ENCODE measurements at regions not wholly inside any gene's neighbourhood (a gene's known extent, or its start where the extent isn't known, plus 50 kb on each side); places are given as distances from the start of the nearest gene placed in this dataset.

- Histone ChIP-seq H3K27me3 (ENCODE audit: control insufficient read depth in 2 of 2, insufficient read depth in 2 of 2, low read length in 2 of 2) (no peaks in the 10 kb centered on the region), H2AFZ (ENCODE audit: insufficient read depth, low read depth, low read length, poor library complexity, severe bottlenecking) (no peak overlapping the region), H3K27ac (ENCODE audit: low read depth in 1 of 2, low read length in 2 of 2) (no peak overlapping the region), H3K9me3 (replicated peaks in 1 of 2; ENCODE audit: control insufficient read depth in 1 of 2, insufficient read depth in 1 of 2, low read length in 2 of 2) (peaks cover 42 to 53% of the 10 kb centered on the region in 2 donors), H3K9ac (ENCODE audit: insufficient read depth, low read length, poor library complexity, severe bottlenecking) (no peak overlapping the region), H3K4me2 (replicated peaks; ENCODE audit: extremely low read depth, low read length, poor library complexity, severe bottlenecking) (no peak overlapping the region), H3K4me1 (ENCODE audit: control insufficient read depth in 1 of 2, insufficient read depth in 2 of 2, low read length in 2 of 2) (no peaks in the 10 kb centered on the region), H4K20me1 (ENCODE audit: insufficient read depth, low read length) (no peaks in the 10 kb centered on the region), H3K36me3 (replicated peaks in 1 of 2; ENCODE audit: control insufficient read depth in 1 of 2, insufficient read depth in 2 of 2, low read length in 2 of 2) (no peaks in the 10 kb centered on the region), H3K79me2 (ENCODE audit: insufficient read depth, low read length) (no peaks in the 10 kb centered on the region), H3K4me3 (replicated peaks in 1 of 3; ENCODE audit: low read depth in 2 of 3, low read length in 3 of 3) (no peak overlapping the region)
- H3K4me1 Mint-ChIP-seq: no peaks in the 10 kb centered on the region
- no peak overlapping the region for H3K4me3 Mint-ChIP-seq
- no peaks in the 10 kb centered on the region for H3K36me3 Mint-ChIP-seq
- peaks cover 21 to 59% (median 34%) of the 10 kb centered on the region in 7 donors for H3K9me3 Mint-ChIP-seq
- peaks cover 1 to 2% (median 2%) of the 10 kb centered on the region in 3 donors for H3K27me3 Mint-ChIP-seq (ENCODE audit: low read depth in 3 of 3)
- intact Hi-C loops (cut with micrococcal nuclease): no loop called here
- DNase-seq: no peak
- no peak for TF ChIP-seq CTCF (IDR thresholded peaks at IDR 0.05)
- no peak overlapping the region for H3K27ac Mint-ChIP-seq
- no CpG with 5 or more reads among the region's 6 CpGs for WGBS (ENCODE audit: insufficient coverage)
These were observed 295.3 kb downstream of the SOX9 start for GRCh38 chr17:72416054-72416675.

- intact Hi-C loops (cut with micrococcal nuclease): no loop called here
- Histone ChIP-seq H3K79me2 (ENCODE audit: insufficient read depth, low read length) (no peaks in the 10 kb centered on the region), H3K4me2 (replicated peaks; ENCODE audit: extremely low read depth, low read length, poor library complexity, severe bottlenecking) (no peak overlapping the region), H3K27me3 (ENCODE audit: control insufficient read depth in 2 of 2, insufficient read depth in 2 of 2, low read length in 2 of 2) (no peaks in the 10 kb centered on the region), H3K27ac (ENCODE audit: low read depth in 1 of 2, low read length in 2 of 2) (no peak overlapping the region), H3K4me3 (replicated peaks in 1 of 3; ENCODE audit: low read depth in 2 of 3, low read length in 3 of 3) (no peak overlapping the region), H3K9me3 (replicated peaks in 1 of 2; ENCODE audit: control insufficient read depth in 1 of 2, insufficient read depth in 1 of 2, low read length in 2 of 2) (peaks cover 42 to 53% of the 10 kb centered on the region in 2 donors), H4K20me1 (ENCODE audit: insufficient read depth, low read length) (no peaks in the 10 kb centered on the region), H3K36me3 (replicated peaks in 1 of 2; ENCODE audit: control insufficient read depth in 1 of 2, insufficient read depth in 2 of 2, low read length in 2 of 2) (no peaks in the 10 kb centered on the region), H3K9ac (ENCODE audit: insufficient read depth, low read length, poor library complexity, severe bottlenecking) (no peak overlapping the region), H2AFZ (ENCODE audit: insufficient read depth, low read depth, low read length, poor library complexity, severe bottlenecking) (no peak overlapping the region), H3K4me1 (ENCODE audit: control insufficient read depth in 1 of 2, insufficient read depth in 2 of 2, low read length in 2 of 2) (no peaks in the 10 kb centered on the region)
- no peaks in the 10 kb centered on the region for H3K4me1 Mint-ChIP-seq
- H3K27me3 Mint-ChIP-seq (ENCODE audit: low read depth in 3 of 3): peaks cover 1 to 4% (median 2%) of the 10 kb centered on the region in 3 donors
- no peak overlapping the region for H3K4me3 Mint-ChIP-seq
- H3K27ac Mint-ChIP-seq: no peak overlapping the region
- DNase-seq: no peak
- H3K36me3 Mint-ChIP-seq: no peaks in the 10 kb centered on the region
- no peak for TF ChIP-seq CTCF (IDR thresholded peaks at IDR 0.05)
- peaks cover 21 to 58% (median 34%) of the 10 kb centered on the region in 7 donors for H3K9me3 Mint-ChIP-seq
These were observed 296.1 kb downstream of the SOX9 start for GRCh38 chr17:72416905-72417304.
